Activated naive CD4-positive, alpha-beta T cell treated with anti-CD3 and anti-CD28 coated beads, Interleukin-2, amount 50 U/mL, for 16 hours (primary cell): ENCODE measurements at regions not wholly inside any gene's neighbourhood (a gene's known extent, or its start where the extent isn't known, plus 50 kb on each side); places are given as distances from the start of the nearest gene placed in this dataset.

Source experiments
- DNase-seq: peaks from one replicate; pipeline ENCODE4 v3.0.0-alpha.2; 2020

GRCh38 chr13:107452833-107453232 lies 762.5 kb downstream of the LIG4 start:
- no peak for DNase-seq

- no peak for DNase-seq
These were observed 764.4 kb downstream of the LIG4 start for GRCh38 chr13:107450931-107451330.

GRCh38 chr13:107450431-107450830 lies 764.9 kb downstream of the LIG4 start:
- no peak for DNase-seq

- DNase-seq: no peak
These were observed 767.7 kb downstream of the LIG4 start for GRCh38 chr13:107447591-107447990.

GRCh38 chr13:107441279-107441678 lies 774.1 kb downstream of the LIG4 start:
- DNase-seq: no peak

GRCh38 chr13:107438251-107438650 lies 777.1 kb downstream of the LIG4 start:
- no peak for DNase-seq

- DNase-seq: no peak
These were observed 781.0 kb downstream of the LIG4 start for GRCh38 chr13:107434347-107434746.

- DNase-seq: no peak
These were observed 787.8 kb downstream of the LIG4 start for GRCh38 chr13:107427536-107427935.

GRCh38 chr13:107422421-107422820 lies 792.9 kb downstream of the LIG4 start:
- no peak for DNase-seq

- DNase-seq: no peak
These were observed 793.4 kb downstream of the LIG4 start for GRCh38 chr13:107421951-107422350.

- no peak for DNase-seq
These were observed 794.3 kb downstream of the LIG4 start for GRCh38 chr13:107421028-107421427.

GRCh38 chr13:107413005-107413404 lies 802.3 kb downstream of the LIG4 start:
- no peak for DNase-seq

- DNase-seq: no peak
These were observed 808.3 kb downstream of the LIG4 start for GRCh38 chr13:107407074-107407473.

- DNase-seq: no peak
These were observed 819.2 kb downstream of the LIG4 start for GRCh38 chr13:107395927-107396662.

- DNase-seq: no peak
These were observed 823.1 kb downstream of the LIG4 start for GRCh38 chr13:107392205-107392604.

GRCh38 chr13:107387525-107387924 lies 819.6 kb upstream of the ARGLU1 start:
- no peak for DNase-seq

GRCh38 chr13:107379407-107380155 lies 811.6 kb upstream of the ARGLU1 start:
- DNase-seq: no peak

GRCh38 chr13:107376341-107377125 lies 808.6 kb upstream of the ARGLU1 start:
- DNase-seq: no peak

- DNase-seq: no peak
These were observed 807.9 kb upstream of the ARGLU1 start for GRCh38 chr13:107375701-107376340.

- no peak for DNase-seq
These were observed 806.1 kb upstream of the ARGLU1 start for GRCh38 chr13:107374038-107374437.

GRCh38 chr13:107373551-107373950 lies 805.6 kb upstream of the ARGLU1 start:
- DNase-seq: no peak

- DNase-seq: no peak
These were observed 802.3 kb upstream of the ARGLU1 start for GRCh38 chr13:107370015-107370785.
